Astrocyte (in vitro differentiated cells and primary cell): ENCODE measurements at regions not wholly inside any gene's neighbourhood (a gene's known extent, or its start where the extent isn't known, plus 50 kb on each side); places are given as distances from the start of the nearest gene placed in this dataset.

Experiments
- DNase-seq: peaks from one replicate; pipeline ENCODE4 v3.0.0-alpha.2; 2010; ENCODE audit warnings: low read depth
- FAIRE-seq: peaks from 2 replicates; lab custom pipeline; 2011; peaks lifted over from hg19 to GRCh38; lab: Jason Lieb, UNC
- H2AFZ ChIP-seq: 2 replicates; pipeline ENCODE4 v1.6.0; 2012; ENCODE audit warnings: low read depth, low read length, inconsistent platforms
- H3K27ac ChIP-seq: 2 replicates; pipeline ENCODE4 v1.5.1; 2011; ENCODE audit warnings: low read depth, low read length, inconsistent platforms
- H3K27me3 ChIP-seq: 2 replicates; pipeline ENCODE4 v1.6.0; 2011; ENCODE audit warnings: low read length, inconsistent platforms; ENCODE audit not compliant: insufficient read depth
- H3K36me3 ChIP-seq: 2 replicates; pipeline ENCODE4 v1.5.1; 2011; ENCODE audit warnings: low read length, inconsistent platforms; ENCODE audit not compliant: insufficient read depth
- H3K4me1 ChIP-seq: 2 replicates; pipeline ENCODE4 v1.5.1; 2011; ENCODE audit warnings: low read length, inconsistent platforms; ENCODE audit not compliant: insufficient read depth
- H3K4me2 ChIP-seq: 2 replicates; pipeline ENCODE4 v1.6.0; 2012; ENCODE audit warnings: low read length, inconsistent platforms
- H3K4me3 ChIP-seq: 2 replicates; pipeline ENCODE4 v1.5.1; 2011; ENCODE audit warnings: low read depth, mild to moderate bottlenecking, low read length, inconsistent platforms; ENCODE audit not compliant: insufficient read depth
- H3K79me2 ChIP-seq: 2 replicates; pipeline ENCODE4 v1.6.0; 2012; ENCODE audit warnings: mild to moderate bottlenecking, low read length, inconsistent platforms; ENCODE audit not compliant: insufficient read depth
- H3K9ac ChIP-seq: 2 replicates; pipeline ENCODE4 v1.6.0; 2012; ENCODE audit warnings: mild to moderate bottlenecking, low read length, inconsistent platforms
- H3K9me3 ChIP-seq: 2 replicates; pipeline ENCODE4 v1.5.1; 2012; ENCODE audit warnings: low read depth, mild to moderate bottlenecking, low read length, inconsistent platforms; ENCODE audit not compliant: insufficient read depth
- H4K20me1 ChIP-seq: 2 replicates; pipeline ENCODE4 v1.6.0; 2012; ENCODE audit warnings: low read length, inconsistent platforms; ENCODE audit not compliant: insufficient read depth
- H3K27ac Mint-ChIP-seq: one replicate; pipeline ENCODE4 v1.8.0; 2021; ENCODE audit warnings: mild to moderate bottlenecking, mixed read lengths; ENCODE audit not compliant: unreplicated experiment
- H3K27me3 Mint-ChIP-seq: one replicate; pipeline ENCODE4 v1.8.0; 2021; ENCODE audit warnings: low read depth, mixed read lengths; ENCODE audit not compliant: unreplicated experiment
- H3K36me3 Mint-ChIP-seq: one replicate; pipeline ENCODE4 v1.8.0; 2021; ENCODE audit warnings: low read depth, mixed read lengths; ENCODE audit not compliant: unreplicated experiment
- H3K4me1 Mint-ChIP-seq: one replicate; pipeline ENCODE4 v1.8.0; 2021; ENCODE audit warnings: low read depth, mixed read lengths; ENCODE audit not compliant: unreplicated experiment
- H3K4me3 Mint-ChIP-seq: one replicate; pipeline ENCODE4 v1.8.0; 2021; ENCODE audit warnings: mild to moderate bottlenecking, moderate library complexity, mixed read lengths; ENCODE audit not compliant: unreplicated experiment
- H3K9me3 Mint-ChIP-seq: one replicate; pipeline ENCODE4 v1.8.0; 2021; ENCODE audit warnings: mild to moderate bottlenecking, mixed read lengths; ENCODE audit not compliant: unreplicated experiment
- EZH2 ChIP-seq: IDR thresholded peaks from 2 replicates; pipeline ENCODE4 v1.6.1; 2012; ENCODE audit warnings: mild to moderate bottlenecking, low read length, inconsistent platforms; ENCODE audit not compliant: insufficient read depth
- TF ChIP-seq, protein P1 (sequence below): IDR thresholded peaks from 2 replicates; pipeline ENCODE4 v1.5.1; 2011; ENCODE audit warnings: low read depth, mild to moderate bottlenecking, inconsistent platforms, low read length, moderate library complexity; ENCODE audit not compliant: insufficient read depth

DNA sequence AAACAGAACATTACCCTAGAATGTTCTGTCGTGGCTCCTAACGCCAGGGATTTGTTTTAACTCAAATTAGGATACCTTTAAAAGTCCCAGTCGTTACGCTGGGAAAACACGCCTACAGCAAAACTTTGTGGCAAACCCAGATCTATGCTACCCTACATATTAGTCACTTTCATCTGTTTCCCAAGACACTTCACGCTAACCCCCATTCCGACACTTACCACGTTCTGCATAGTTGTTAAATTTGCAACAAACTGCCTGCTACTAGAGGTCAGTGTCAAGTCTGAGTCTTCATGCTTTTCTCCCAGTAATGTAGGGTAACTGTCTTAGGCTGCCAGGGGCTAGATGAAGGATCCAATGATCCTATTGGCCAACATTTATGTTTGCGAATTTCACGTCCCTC is 140.3 kb downstream of the RASEF start:
- H3K4me3 Mint-ChIP-seq, result no peak overlapping the region
- Histone ChIP-seq H3K9ac (no peak overlapping the region), H3K79me2 (no peaks in the 10 kb centered on the region), H2AFZ (no peak overlapping the region), H3K9me3 (no peaks in the 10 kb centered on the region), H4K20me1 (no peaks in the 10 kb centered on the region), H3K4me1 (peaks cover 12% of the 10 kb centered on the region), H3K4me3 (no peak overlapping the region), H3K4me2 (no peak overlapping the region), H3K27ac (no peak overlapping the region), H3K36me3 (no peaks in the 10 kb centered on the region), H3K27me3 (peaks cover 3% of the 10 kb centered on the region)
- no peak for TF ChIP-seq EZH2
- TF ChIP-seq, protein P1, sequence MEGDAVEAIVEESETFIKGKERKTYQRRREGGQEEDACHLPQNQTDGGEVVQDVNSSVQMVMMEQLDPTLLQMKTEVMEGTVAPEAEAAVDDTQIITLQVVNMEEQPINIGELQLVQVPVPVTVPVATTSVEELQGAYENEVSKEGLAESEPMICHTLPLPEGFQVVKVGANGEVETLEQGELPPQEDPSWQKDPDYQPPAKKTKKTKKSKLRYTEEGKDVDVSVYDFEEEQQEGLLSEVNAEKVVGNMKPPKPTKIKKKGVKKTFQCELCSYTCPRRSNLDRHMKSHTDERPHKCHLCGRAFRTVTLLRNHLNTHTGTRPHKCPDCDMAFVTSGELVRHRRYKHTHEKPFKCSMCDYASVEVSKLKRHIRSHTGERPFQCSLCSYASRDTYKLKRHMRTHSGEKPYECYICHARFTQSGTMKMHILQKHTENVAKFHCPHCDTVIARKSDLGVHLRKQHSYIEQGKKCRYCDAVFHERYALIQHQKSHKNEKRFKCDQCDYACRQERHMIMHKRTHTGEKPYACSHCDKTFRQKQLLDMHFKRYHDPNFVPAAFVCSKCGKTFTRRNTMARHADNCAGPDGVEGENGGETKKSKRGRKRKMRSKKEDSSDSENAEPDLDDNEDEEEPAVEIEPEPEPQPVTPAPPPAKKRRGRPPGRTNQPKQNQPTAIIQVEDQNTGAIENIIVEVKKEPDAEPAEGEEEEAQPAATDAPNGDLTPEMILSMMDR, result no peak
- peaks cover 5% of the 10 kb centered on the region for H3K9me3 Mint-ChIP-seq
- no peaks in the 10 kb centered on the region for H3K27me3 Mint-ChIP-seq
- FAIRE-seq (no peak), DNase-seq (peak; percentile 30)
- H3K27ac Mint-ChIP-seq, result no peak overlapping the region
- H3K36me3 Mint-ChIP-seq, result no peaks in the 10 kb centered on the region
- H3K4me1 Mint-ChIP-seq, result peaks cover 6% of the 10 kb centered on the region

- no peak overlapping the region for H3K27ac Mint-ChIP-seq
- Histone ChIP-seq H3K4me2 (peak overlapping the region; percentile 53), H3K4me1 (peaks cover 12% of the 10 kb centered on the region), H4K20me1 (no peaks in the 10 kb centered on the region), H3K27me3 (peaks cover 3% of the 10 kb centered on the region), H3K4me3 (no peak overlapping the region), H3K27ac (no peak overlapping the region), H2AFZ (no peak overlapping the region), H3K9ac (peak overlapping the region; percentile 8), H3K79me2 (no peaks in the 10 kb centered on the region), H3K9me3 (no peaks in the 10 kb centered on the region), H3K36me3 (no peaks in the 10 kb centered on the region)
- H3K27me3 Mint-ChIP-seq, result no peaks in the 10 kb centered on the region
- H3K9me3 Mint-ChIP-seq, result peaks cover 2% of the 10 kb centered on the region
- no peak for FAIRE-seq
- H3K36me3 Mint-ChIP-seq, result no peaks in the 10 kb centered on the region
- DNase-seq, result peak; percentile 45
- peaks cover 6% of the 10 kb centered on the region for H3K4me1 Mint-ChIP-seq
- no peak overlapping the region for H3K4me3 Mint-ChIP-seq
- TF ChIP-seq, protein P1, result no peak
- TF ChIP-seq EZH2, result no peak
These were observed 139.6 kb downstream of the RASEF start for GRCh38 chr9:82923092-82923911.

DNA sequence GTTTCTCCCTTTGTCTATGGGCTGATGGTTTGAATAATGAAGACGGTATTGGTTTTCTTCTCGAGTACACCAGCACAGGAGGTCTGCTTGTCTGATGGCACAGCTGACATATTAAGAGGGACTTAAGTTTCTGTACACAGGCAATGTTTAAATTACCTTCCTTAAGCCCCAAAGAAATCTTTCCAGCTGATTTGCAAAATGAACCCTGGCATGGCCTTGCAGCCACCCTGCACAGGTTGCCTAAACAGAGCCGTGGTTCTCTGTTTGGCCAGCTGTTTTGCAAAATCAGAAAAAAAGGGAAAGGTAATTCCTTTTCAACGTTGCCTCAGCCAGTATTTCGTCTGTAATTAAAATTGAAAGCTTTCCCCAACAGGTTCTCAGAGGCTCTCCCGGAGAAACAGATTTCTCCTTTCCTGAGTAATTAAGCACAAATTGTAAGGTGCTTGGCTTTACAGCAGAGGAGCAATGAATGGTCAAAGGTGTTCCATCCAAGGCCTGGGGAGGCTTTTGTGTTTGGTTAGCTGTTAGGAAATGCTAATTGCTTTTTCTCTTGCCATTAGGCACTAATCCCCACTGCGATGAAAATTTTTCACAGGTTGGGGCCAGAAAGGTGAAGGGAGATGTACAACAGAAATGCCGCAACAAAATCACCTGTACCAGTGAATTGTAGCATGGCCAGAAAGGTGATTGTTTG is 138.9 kb downstream of the RASEF start:
- Mint-ChIP-seq H3K9me3 (peaks cover 2% of the 10 kb centered on the region), H3K27me3 (no peaks in the 10 kb centered on the region), H3K4me1 (peaks cover 6% of the 10 kb centered on the region), H3K36me3 (no peaks in the 10 kb centered on the region), H3K27ac (no peak overlapping the region), H3K4me3 (no peak overlapping the region)
- H3K27ac ChIP-seq, result no peak overlapping the region
- H3K9me3 ChIP-seq, result no peaks in the 10 kb centered on the region
- no peak overlapping the region for H3K4me3 ChIP-seq
- no peaks in the 10 kb centered on the region for H3K36me3 ChIP-seq
- FAIRE-seq, result no peak
- no peaks in the 10 kb centered on the region for H4K20me1 ChIP-seq
- no peak overlapping the region for H2AFZ ChIP-seq
- peak overlapping the region; percentile 53 for H3K4me2 ChIP-seq
- peaks cover 3% of the 10 kb centered on the region for H3K27me3 ChIP-seq
- no peak overlapping the region for H3K9ac ChIP-seq
- DNase-seq, result no peak
- TF ChIP-seq, protein P1, result no peak
- no peak for TF ChIP-seq EZH2
- no peaks in the 10 kb centered on the region for H3K79me2 ChIP-seq
- peaks cover 12% of the 10 kb centered on the region for H3K4me1 ChIP-seq
